CD1c-positive myeloid dendritic cell (primary cell): ENCODE measurements at regions not wholly inside any gene's neighbourhood (a gene's known extent, or its start where the extent isn't known, plus 50 kb on each side); places are given as distances from the start of the nearest gene placed in this dataset.
"Not testable (repeated sequence)": the region's sequence is repeated elsewhere in the genome, so short reads cannot be mapped to it uniquely, and the experiment has no call there.

Source experiments
- DNase-seq: peaks from one replicate; pipeline ENCODE4 v3.0.0-alpha.2; 2016; ENCODE audit errors: extremely low spot score

DNA sequence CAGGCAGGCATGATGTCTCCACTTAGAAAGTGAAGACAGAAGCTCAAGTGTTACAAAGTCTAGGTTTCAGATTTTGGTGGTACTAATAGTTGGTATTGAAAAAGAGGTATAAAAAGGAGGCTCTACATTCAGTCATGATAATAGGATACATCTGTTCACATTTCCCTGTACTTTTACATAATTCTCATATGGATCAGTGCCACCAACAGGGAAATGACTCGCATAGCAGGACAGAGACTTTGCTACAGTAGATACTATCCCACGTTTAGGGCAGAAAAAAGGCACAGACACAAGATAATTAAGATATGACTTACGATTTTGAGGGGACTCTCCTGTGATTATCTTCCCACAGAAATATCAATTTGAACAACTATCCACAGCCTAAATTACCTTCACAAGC, 1062.9 kb upstream of the EPHA6 start:
- DNase-seq, result no peak

DNA sequence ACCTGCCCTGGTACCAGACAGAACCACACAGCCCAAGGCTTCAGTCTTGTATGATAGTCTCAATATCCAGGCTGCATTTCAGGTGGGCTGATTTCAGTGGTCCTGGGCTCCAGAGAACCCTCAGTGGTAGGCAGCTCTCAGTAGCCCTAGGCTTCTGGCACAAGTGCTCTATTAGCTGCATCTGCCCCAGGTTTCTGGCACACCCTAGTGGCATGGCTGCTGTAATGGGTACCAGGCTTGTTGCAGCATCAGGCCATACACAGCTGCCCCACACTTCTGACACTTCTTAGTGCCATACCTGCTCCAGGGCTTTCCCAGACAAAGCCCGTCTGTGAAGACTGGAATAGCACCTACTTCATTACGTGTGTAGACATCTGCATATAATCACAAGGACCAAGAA, 1062.2 kb upstream of the EPHA6 start:
- DNase-seq, result no peak

DNA sequence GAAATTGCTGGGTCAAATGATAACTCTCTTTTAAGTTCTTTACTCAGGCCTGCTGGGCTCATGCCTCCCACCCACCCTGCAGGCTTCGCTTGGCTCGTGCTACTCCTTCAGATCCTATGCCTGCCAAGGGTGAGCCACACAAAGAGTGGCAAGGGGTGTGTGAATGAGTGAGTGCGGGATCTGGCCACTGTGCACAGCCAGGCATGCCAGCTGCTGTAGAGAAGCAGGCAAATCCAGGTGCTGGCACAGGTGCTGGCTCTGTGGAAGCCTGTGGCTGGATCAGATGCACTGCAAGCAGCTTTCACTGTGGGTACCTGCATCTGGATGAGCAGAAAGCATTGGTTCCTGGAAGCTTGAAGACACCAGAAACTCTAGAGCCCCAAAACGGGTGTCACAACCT, 1055.7 kb upstream of the EPHA6 start:
- no peak for DNase-seq

DNA sequence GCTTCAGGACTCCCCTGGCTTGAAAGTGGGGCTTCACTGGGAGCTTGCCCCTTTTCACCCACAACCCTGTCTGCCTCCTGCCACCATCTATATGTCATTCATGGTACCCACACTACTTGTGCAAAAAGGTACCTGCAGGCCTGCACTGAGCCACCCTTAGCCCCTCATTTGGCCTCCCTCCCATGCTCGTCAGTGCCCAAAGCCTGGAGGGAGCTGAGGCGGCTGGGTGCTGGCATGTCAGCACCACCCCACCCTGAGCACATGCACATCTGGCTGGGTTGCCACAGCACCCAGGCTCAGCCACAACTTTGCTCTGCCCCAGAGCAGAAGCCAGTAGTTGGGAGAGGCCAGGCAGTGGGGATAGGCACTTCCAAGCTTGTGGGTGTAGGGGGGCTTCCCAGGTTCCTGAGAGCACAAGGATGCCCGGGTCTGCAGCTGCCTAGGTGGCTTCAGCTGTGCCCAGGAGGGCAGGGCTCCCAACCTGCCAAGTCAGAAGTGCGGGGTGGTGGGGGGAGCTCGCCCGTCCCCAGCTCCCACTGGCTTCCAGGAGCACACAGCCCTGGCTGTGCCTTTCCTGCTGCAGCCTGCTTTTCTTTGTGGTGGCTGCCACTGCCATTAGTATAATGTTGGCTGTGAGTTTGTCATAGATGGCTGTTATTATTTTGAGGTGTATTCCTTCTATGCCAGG, 1054.6 kb upstream of the EPHA6 start:
- no peak for DNase-seq

DNA sequence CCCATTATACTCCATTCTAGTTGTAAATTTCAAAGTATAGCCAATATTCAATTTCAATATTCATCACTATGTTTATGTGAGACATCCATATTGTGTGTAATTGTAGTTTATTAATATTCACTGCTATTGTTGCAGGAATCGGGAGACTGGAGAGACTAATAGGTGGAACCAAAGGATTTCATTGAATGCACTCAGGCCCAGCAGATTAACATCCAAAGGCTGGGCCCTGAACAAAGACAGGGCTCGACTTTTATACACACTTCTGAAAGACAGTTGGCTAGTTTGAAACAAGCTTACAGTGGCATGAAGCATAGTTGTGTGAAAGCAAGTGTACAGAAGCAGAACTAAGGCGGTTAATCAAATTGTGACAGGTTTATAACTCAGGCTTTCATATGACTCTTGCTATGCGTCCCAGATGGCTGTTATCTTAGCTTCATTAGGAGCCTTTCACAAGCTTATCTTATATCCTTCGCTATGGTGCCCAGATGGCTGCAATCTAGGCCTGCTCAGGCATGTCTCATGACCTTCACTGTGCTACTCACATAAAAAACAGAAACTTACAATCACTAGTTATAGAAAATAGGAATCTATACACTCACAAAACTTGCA, 1038.8 kb upstream of the EPHA6 start:
- no peak for DNase-seq

DNA sequence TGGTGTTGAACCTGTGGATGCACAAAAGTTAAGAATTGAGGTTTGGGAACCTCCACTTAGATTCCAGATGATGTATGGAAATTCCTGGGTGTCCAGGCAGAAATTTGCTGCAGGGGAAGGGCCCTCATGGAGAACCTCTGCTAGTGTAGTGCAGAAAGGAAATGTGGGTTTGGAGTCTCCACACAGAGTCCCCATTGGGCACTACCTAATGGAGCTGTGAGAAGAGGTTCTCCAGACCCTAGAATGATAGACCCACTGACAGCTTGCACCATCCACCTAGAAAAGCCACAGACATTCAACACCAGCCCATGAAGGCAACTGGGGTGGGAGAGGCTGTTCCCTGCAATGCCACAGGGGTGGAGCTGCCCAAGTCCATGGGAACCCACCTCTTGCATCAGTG, 1032.8 kb upstream of the EPHA6 start:
- DNase-seq, result no peak

DNA sequence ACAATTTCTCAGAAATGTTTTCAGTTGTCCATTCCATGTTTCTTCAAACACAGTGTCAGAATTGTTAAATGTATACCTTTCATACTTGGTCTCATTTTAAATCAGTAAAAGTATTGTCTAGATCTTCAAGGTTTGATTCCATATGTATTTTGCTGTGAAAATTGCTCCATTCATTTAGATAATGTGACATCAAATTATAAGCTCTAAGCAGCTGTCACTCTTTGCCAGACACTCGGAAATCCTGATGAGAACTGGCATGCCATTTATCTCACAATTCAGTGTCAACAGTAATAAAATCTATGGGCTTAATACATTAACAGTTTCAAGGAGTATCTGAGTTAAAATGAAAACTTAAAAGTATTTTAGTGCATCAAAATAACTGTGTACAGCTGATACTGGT, 1025.3 kb upstream of the EPHA6 start:
- no peak for DNase-seq

DNA sequence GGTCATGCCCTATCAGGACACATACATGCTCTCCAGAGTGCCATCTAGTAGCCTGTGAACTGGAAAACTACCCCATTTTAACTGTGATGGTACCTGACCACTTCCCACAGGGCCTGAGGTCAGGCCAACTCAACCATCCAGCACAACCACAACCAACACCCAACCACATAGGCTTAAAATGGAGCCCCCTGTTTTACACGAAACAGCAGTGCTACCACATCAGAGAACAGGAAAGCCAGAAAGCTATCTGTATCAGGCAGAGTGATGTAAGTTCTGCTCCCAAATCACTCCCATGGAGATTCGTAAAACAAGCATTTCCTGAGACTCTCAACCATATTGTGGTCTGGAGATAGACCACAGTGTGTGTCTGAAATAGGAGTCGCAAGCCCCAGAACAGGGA, 1017.3 kb upstream of the EPHA6 start:
- DNase-seq, result no peak

DNA sequence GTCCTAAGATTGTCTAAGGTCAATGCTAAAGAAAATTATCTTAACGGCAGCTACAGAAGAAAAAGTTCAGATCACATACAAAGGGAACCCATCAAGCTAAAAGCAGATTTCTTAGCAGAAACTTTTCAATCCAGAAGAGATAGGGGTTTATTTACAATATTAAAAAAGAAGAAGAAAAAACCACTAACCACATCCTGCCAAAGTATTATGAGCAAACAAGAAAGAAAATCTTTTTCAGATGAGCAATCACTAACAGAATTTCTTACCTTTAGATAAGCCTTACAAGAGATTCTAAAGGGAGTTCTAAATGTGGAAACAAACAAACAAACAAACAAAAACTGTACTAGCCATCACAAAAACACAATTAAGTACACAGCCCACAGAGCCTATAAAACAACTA, 1015.8 kb upstream of the EPHA6 start:
- DNase-seq, result no peak

DNA sequence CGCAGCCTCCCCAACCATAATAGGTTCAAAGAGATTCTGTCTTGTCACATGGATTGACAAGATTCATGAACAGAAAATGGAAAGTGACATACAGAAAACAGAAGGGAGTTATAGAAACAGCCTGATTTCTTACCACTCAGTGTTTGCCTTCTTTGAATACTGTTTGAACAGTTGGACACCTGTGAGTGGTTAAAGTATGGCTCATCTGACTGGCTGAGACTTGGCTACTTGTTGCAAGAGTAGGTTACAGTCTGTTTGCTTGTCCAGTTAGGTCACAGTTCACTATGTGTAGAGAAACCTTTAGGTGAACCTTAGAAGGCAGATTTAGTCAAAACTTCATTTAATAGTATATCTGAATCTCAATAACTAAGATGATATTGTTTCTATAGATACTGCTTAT, 1003.9 kb upstream of the EPHA6 start:
- no peak for DNase-seq

DNA sequence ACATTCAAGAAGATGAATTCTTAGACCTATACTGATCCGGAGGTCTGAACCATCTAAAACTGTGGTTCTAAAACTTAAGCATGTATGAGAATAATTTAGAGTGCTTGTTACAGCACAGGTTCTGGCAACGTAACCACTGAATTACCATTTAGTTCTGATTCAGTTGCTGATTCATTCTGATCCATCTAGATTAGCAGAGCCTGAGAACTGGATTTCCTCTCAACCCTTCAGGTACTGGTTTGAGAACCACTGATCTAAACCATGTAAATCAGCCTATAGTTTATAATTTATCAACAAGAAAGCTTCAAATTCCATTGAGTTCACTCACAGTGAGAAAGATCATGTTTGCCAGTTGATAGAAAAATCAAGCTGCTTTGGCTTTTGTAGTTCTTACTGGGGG, 1001.1 kb upstream of the EPHA6 start:
- DNase-seq, result no peak

DNA sequence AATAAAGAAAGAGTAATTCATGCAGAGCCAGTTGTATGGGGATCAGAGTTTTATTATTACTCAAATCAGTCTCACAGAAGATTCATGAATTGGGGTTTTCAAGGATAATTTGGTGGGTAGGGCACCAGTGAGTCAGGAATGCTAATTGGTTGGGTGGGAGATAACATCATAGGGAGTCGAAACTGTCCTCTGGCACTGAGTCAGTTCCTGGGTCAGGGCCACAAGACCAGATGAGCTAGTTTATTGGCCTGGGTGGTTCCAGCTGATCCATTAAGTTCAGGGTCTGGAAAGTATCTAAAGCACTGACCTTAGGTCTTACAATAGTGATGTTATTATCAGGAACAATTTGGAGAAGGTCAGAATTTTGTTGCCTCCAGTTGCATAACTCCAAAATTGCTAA, 998.6 kb upstream of the EPHA6 start:
- DNase-seq, result no peak

DNA sequence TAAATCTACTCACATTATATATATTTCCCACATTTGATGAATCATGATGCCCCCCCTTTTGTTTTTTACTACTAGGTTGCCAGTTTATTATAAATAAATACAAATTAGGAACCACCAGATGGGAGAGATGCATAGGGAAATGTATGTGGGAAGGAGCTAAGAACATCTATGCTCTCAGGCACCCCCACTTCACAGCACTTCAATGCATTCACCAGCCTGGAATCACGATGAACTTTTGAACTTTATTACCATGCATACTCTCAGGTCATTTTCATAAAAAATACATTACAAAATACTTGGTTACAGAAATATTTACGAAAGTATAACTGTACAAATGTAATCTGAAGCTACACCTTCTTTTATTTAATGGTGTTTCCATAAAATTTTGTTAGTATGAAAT, 988.0 kb upstream of the EPHA6 start:
- no peak for DNase-seq

DNA sequence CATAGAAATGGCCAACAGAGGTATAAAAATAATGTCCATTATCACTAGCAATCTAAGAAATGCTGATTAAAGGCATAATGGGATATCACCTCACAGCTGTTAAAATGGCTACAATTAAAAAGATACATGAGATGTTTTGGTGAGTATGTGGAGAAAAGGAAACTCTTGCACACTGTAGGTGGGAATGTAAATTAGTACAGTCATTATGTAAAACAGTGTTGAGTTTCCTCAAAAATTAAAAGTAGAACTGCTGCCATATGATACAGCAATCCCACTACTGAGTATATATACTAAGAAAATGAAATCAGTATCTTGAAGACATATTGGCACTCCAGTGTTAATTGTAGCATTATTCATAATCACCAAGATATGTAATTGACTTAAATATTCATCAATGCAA, 982.2 kb upstream of the EPHA6 start:
- no peak for DNase-seq

DNA sequence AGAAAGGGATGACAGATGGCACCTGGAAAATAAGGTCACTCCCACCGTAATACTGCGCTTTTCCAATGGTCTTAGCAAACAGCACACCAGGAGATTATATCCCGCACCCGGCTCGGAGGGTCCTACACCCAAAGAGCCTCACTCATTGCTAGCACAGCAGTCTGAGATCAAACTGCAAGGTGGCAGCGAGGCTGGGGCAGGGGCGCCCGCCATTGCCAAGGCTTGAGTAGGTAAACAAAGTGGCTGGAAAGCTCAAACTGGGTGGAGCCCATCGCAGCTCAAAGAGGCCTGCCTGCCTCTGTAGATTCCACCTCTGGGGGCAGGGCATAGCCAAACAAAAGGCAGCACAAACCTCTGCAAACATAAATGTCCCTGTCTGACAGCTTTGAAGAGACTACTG, 953.8 kb upstream of the EPHA6 start:
- DNase-seq, result not testable (repeated sequence)

DNA sequence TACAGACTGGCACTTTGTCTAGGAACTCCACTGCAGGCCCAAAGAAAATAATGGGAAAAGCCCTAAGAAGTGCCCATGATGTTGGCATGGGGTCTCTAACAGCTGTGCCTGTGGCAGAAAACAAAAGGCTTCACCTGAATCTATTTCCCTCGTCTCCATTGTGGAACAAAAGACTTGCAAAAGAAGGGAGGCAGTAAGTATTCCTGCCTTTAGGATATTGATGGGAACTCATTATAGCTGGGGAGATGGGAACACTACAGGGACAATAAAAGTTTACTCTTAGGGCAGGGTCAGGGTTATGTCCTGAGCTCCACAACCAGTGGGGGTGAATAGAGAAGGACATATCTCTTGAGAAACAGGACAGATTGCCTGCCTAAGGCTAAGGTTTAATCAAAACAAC, 930.6 kb upstream of the EPHA6 start:
- no peak for DNase-seq

DNA sequence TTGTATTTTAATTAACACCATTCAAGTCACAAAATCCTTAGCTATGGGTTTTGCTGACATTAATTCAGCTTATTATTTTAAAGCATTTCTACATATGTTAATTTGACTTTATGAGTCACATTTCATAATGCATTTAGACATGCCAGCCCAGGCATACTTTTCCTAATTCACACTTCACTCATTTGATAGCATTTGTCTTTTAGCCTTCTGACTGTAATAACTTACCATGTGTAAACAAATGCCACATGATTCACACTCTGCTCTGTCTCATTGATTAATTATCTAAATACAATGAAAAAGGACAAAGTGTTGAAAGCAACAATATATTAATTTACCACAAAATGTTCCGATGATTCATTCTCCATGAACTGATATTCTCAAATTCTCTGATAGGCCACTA, 927.8 kb upstream of the EPHA6 start:
- DNase-seq, result no peak

DNA sequence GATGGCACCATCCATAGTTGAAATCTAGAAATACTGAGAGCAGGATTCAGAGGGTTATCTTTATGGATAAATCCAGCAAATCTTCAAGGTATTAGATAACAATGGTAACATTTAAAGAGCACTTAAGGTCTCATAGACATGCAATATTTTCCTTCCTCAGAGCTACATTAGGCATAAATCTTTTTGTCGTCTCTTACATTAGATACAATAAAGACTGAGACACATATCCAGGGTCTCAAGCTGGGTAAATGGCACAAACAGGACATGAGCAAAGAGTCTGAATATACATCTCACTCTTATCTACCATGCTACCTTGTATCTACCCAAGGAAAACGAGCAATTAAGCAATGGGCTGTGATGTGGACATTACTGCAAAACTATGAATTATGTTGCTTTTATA, 927.3 kb upstream of the EPHA6 start:
- no peak for DNase-seq

DNA sequence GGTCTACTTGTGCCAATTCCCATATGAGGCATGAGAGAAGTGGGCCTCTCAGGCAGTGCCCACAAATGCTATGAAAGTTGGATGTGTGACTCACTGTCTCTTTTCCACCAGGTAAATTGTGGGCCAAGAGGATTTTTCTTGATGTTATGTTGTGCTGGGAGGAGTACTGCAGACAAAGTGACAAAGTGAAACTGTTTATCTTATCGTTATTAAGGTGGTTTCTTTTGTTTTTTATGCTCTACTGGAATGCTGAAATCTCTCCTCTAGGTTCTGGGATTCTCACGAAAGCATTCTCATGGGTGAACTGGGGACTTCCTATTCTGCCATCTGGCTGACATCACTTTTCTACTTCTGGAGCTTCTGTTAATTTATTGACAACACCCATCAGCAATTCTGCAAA, 919.6 kb upstream of the EPHA6 start:
- no peak for DNase-seq

DNA sequence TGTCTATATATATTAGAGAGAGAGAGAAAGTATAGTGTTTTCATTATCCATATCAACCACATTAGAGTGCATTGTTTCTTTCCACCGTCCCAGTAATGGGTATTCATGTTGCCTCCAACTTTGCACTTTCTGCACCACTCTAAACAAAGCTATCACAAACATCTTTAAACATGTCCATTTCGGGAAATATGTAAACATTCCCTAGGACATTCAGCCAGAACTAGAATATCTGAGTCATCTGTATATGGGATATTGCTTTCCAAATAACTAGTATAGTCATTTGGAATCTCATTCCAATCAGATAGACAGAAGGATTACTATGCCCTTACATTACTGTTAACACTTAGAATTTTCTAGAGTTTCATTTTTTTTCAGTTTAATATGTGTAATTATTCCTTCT, 914.9 kb upstream of the EPHA6 start:
- DNase-seq, result no peak

DNA sequence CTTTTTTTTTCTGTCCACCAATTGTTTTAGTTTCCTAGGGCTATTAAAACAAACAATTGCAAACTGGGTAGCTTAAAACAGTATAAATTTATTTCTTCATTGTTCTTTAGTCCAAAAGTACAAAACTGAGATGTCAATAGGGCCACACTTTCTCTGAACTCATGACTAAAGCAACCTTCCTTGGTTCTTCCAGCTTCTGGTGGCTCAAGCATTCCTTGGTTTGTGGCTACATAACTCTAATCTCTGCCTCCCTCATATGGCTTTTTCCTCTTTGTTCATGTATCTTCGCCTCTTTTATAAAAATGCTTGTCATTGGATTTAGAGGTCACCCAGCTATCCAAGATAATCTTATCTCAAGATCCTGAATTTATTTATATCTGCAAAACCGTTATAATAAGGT, 914.5 kb upstream of the EPHA6 start:
- no peak for DNase-seq

DNA sequence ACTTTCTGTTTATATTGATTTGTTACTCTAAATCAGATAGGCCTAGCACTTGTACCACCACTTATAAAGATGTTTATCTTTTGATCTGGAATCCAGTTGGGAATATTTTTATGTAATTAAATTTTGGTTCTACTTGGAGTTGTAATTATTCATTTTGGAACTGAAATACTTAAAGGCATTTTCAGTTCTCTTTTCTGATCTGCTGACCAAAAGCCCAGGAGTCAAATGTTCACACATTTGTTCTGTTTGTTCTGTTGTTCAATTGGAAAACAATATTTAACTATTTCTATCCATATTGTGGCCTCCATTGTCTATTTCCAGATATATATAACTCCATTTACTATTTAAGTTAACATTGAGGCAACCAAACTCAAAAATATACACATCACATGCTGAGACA, 912.4 kb upstream of the EPHA6 start:
- DNase-seq, result no peak

DNA sequence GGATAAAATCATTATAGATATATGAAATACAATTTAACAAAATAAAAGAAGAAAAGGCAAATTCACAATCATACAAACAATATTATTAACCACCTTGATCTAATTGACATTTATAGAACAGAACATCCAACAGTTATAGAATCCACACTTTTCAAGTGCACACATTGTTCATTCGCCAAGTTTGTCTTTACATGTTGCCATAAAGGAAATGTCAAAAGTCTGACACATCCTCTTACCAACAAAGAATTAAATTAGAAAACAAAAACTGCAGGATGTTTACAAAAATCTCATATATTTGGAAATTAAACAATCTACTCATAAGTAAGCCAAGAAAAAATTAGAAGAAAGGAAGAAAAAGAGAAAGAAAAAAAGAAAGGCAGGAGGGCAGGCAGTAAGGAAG, 909.2 kb upstream of the EPHA6 start:
- DNase-seq, result no peak

DNA sequence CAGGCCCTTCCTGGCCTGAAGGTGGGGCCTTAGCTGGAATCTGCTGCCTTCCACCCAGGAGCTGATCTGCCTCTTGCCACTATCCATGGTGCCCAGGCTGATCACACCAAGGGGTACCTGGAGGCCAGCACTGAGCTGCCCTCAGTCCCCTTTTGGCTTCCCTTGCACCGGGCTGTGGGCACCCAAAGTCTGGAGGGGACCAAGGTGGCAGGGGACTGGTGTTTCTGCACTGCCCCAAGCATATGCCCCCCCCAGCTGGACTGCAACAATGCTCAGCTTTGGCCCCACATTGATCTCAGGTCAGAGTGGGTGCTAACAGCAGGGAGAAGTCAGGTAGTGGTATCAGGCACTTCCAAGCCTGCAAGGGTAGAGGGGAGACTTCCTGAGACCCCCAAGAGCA, 902.6 kb upstream of the EPHA6 start:
- no peak for DNase-seq
